ENCODE measurements at regions not wholly inside any gene's neighbourhood (a gene's known extent, or its start where the extent isn't known, plus 50 kb on each side); places are given as distances from the start of the nearest gene placed in this dataset.

DNA sequence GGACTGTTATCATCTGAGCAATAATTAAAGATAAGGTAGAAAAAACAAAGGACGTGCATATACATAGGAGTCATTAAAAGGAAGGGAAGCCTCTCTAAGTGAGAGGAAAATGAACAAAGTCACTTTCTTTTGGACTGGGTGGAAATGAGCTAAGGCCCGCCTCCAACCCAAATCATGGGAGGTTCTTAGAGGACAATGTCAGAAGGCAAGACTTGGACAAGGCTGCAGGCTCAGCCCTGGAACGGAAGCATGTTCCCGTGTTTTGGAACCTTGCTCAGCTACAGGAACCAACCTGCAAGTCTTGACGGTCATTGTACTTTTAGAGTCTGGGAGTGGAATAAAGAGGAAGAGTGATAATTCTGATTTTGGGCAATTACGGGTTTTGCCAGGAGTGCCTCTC is 59.4 kb upstream of the EPB41L3 start:
- H3K9me3 Mint-ChIP-seq = no peaks in the 10 kb centered on the region
- H3K27me3 Mint-ChIP-seq = no peaks in the 10 kb centered on the region
- no peak overlapping the region for H3K27ac Mint-ChIP-seq
- H3K4me1 Mint-ChIP-seq = no peaks in the 10 kb centered on the region
- H3K36me3 Mint-ChIP-seq = no peaks in the 10 kb centered on the region
- no peak overlapping the region for H3K4me3 Mint-ChIP-seq

GRCh38 chr18:5601188-5601624 is 57.4 kb upstream of the EPB41L3 start:
- no peaks in the 10 kb centered on the region for H3K4me1 Mint-ChIP-seq

GRCh38 chr18:5600378-5601071 is 56.7 kb upstream of the EPB41L3 start:
- H3K27ac Mint-ChIP-seq = no peak overlapping the region
- H3K9me3 Mint-ChIP-seq = no peaks in the 10 kb centered on the region
- H3K4me1 Mint-ChIP-seq = no peaks in the 10 kb centered on the region
- H3K36me3 Mint-ChIP-seq = no peaks in the 10 kb centered on the region
- no peak overlapping the region for H3K4me3 Mint-ChIP-seq
- peaks cover 2% of the 10 kb centered on the region for H3K27me3 Mint-ChIP-seq

More at GRCh38 chr18:5601188-5601624, 57.4 kb upstream of the EPB41L3 start:
- H3K36me3 Mint-ChIP-seq = no peaks in the 10 kb centered on the region
- peaks cover 2% of the 10 kb centered on the region for H3K27me3 Mint-ChIP-seq
- H3K9me3 Mint-ChIP-seq = no peaks in the 10 kb centered on the region
- no peak overlapping the region for H3K27ac Mint-ChIP-seq
- H3K4me3 Mint-ChIP-seq = no peak overlapping the region

GRCh38 chr18:5596585-5596984 is 52.8 kb upstream of the EPB41L3 start:
- H3K27me3 Mint-ChIP-seq = peaks cover 2% of the 10 kb centered on the region
- H3K4me3 Mint-ChIP-seq = no peak overlapping the region
- H3K4me1 Mint-ChIP-seq = no peaks in the 10 kb centered on the region
- H3K27ac Mint-ChIP-seq = no peak overlapping the region
- H3K36me3 Mint-ChIP-seq = peaks cover 2% of the 10 kb centered on the region
- peaks cover 2% of the 10 kb centered on the region for H3K9me3 Mint-ChIP-seq
